ENCODE measurements at regions not wholly inside any gene's neighbourhood (a gene's known extent, or its start where the extent isn't known, plus 50 kb on each side); places are given as distances from the start of the nearest gene placed in this dataset.

- no peak for TF ChIP-seq CTCF (IDR thresholded peaks at IDR 0.05; ENCODE audit: poor library complexity)
- no peak for TF ChIP-seq EZH2phosphoT487 (IDR thresholded peaks at IDR 0.05; ENCODE audit: low read depth, severe bottlenecking, unreplicated experiment)
Observed at GRCh38 chr5:90224342-90224741, 185.2 kb downstream of the CETN3 start.
